HEK293T (cell line): ENCODE measurements at regions not wholly inside any gene's neighbourhood (a gene's known extent, or its start where the extent isn't known, plus 50 kb on each side); places are given as distances from the start of the nearest gene placed in this dataset.
"Not testable (repeated sequence)": the region's sequence is repeated elsewhere in the genome, so short reads cannot be mapped to it uniquely, and the experiment has no call there.

Source experiments
- CTCF ChIA-PET: fragments of 350-600 bp; formaldehyde crosslinking; extraction: SDS; loops from one replicate; lab custom pipeline; 2021; ENCODE audit warnings: antibody characterized with exemption, inconsistent platforms; lab: Yijun Ruan, JAX
- POLR2A ChIA-PET: fragments of 350-600 bp; formaldehyde crosslinking; extraction: SDS; loops from one replicate; lab custom pipeline; 2020; ENCODE audit warnings: antibody characterized with exemption, inconsistent platforms; lab: Yijun Ruan, JAX
- DNase-seq: peaks from one replicate; pipeline ENCODE4 v3.0.0; 2012; ENCODE audit warnings: mixed read lengths; ENCODE audit errors: extremely low spot score
- ARNT ChIP-seq: fragments of 450-650 bp; IDR thresholded peaks from 2 replicates; pipeline ENCODE4 v1.6.1; 2017; ENCODE audit warnings: mild to moderate bottlenecking
- BHLHE40 ChIP-seq: fragments of 450-650 bp; IDR thresholded peaks from 2 replicates; pipeline ENCODE4 v1.6.1; 2016; ENCODE audit warnings: mild to moderate bottlenecking, moderate library complexity, borderline replicate concordance
- CTBP1 ChIP-seq: fragments of 450-650 bp; IDR thresholded peaks from 2 replicates; pipeline ENCODE4 v1.6.1; 2016; ENCODE audit warnings: borderline replicate concordance
- ELF4 ChIP-seq: fragments of 450-650 bp; IDR thresholded peaks from 2 replicates; pipeline ENCODE4 v1.6.1; 2017; ENCODE audit warnings: antibody characterized with exemption
- FOXA1 ChIP-seq: fragments of 450-650 bp; IDR thresholded peaks from 2 replicates; pipeline ENCODE4 v1.6.1; 2016; ENCODE audit warnings: mild to moderate bottlenecking
- FOXK2 ChIP-seq: fragments of 450-650 bp; IDR thresholded peaks from 2 replicates; pipeline ENCODE4 v1.6.1; 2016; ENCODE audit warnings: mild to moderate bottlenecking
- FOXM1 ChIP-seq: fragments of 450-650 bp; IDR thresholded peaks from 2 replicates; pipeline ENCODE4 v1.6.1; 2017; ENCODE audit warnings: mild to moderate bottlenecking, borderline replicate concordance
- HDGF ChIP-seq: fragments of 450-650 bp; IDR thresholded peaks from 2 replicates; pipeline ENCODE4 v1.6.1; 2017; ENCODE audit warnings: antibody characterized with exemption, borderline replicate concordance
- L3MBTL2 ChIP-seq: fragments of 450-650 bp; conservative IDR thresholded peaks from 2 replicates; pipeline ENCODE4 v1.6.1; 2016; ENCODE audit warnings: mild to moderate bottlenecking
- LEF1 ChIP-seq: fragments of 450-650 bp; IDR thresholded peaks from 2 replicates; pipeline ENCODE4 v1.6.1; 2017; ENCODE audit warnings: mild to moderate bottlenecking, borderline replicate concordance
- NFRKB ChIP-seq: fragments of 450-650 bp; IDR thresholded peaks from 2 replicates; pipeline ENCODE4 v1.6.1; 2016; ENCODE audit warnings: mild to moderate bottlenecking, moderate library complexity
- SP1 ChIP-seq: fragments of 450-650 bp; IDR thresholded peaks from 2 replicates; pipeline ENCODE4 v1.6.1; 2017
- SUZ12 ChIP-seq: fragments of 450-650 bp; IDR thresholded peaks from 2 replicates; pipeline ENCODE4 v1.6.1; 2016; ENCODE audit warnings: mild to moderate bottlenecking
- TARDBP ChIP-seq: fragments of 450-650 bp; IDR thresholded peaks from 2 replicates; pipeline ENCODE4 v1.6.1; 2016
- ZNF384 ChIP-seq: fragments of 450-650 bp; IDR thresholded peaks from 2 replicates; pipeline ENCODE4 v1.6.1; 2016
- TF ChIP-seq, protein P1 (sequence below): fragments of 450-650 bp; IDR thresholded peaks from 2 replicates; pipeline ENCODE4 v1.6.1; 2016

DNA sequence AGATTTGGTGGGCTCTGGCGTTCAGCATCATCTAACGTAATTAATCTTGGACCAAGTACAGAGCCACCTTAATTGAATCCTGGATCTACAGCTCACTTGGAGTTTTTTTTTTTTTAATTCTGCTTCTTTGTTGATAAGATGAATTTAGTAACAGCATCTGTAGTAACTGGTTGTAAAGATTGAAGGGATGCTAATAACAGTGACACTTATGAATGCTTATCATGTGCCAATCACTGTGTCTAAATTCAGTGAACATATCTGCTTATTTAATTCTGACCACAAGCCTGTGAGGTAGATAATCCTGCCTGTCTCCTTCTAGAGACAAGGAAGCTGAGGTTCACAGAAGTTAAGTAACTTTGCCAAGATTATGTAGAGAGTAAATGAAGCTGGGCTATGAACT is 408.0 kb downstream of the RWDD3 start:
- ChIA-PET POLR2A (no interaction called here), CTCF (no interaction called here)
- TF ChIP-seq, protein P1, sequence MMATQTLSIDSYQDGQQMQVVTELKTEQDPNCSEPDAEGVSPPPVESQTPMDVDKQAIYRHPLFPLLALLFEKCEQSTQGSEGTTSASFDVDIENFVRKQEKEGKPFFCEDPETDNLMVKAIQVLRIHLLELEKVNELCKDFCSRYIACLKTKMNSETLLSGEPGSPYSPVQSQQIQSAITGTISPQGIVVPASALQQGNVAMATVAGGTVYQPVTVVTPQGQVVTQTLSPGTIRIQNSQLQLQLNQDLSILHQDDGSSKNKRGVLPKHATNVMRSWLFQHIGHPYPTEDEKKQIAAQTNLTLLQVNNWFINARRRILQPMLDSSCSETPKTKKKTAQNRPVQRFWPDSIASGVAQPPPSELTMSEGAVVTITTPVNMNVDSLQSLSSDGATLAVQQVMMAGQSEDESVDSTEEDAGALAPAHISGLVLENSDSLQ: no peak
- TF ChIP-seq FOXK2 (no peak), LEF1 (no peak), SUZ12 (no peak), ARNT (no peak), L3MBTL2 (no peak), TARDBP (no peak), SP1 (no peak)
- DNase-seq: no peak

DNA sequence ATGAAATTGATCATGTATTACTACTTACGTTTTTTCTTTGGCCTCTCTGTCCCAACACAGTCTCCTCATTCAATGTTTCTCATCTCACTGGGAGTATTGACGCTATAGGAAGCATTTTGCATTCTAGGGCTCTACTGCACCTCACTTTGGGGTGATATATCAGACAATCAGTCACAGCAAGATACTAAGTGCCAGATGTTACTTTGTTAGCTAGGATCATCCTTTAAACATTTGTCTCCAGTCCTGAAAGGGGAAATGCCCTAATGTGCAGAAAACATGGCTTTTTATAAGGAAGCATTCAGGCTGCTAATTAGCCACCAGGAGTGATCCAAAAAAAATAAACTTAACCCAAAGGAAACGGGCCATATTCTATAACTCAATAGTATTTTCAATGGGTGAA is 409.1 kb downstream of the RWDD3 start:
- CTCF ChIA-PET: no interaction called here
- no peak for DNase-seq
- POLR2A ChIA-PET: no interaction called here
- TF ChIP-seq ELF4: no peak
- TF ChIP-seq, protein P1: no peak
- no peak for TF ChIP-seq HDGF
- TF ChIP-seq BHLHE40: no peak
- TF ChIP-seq FOXA1: no peak
- TF ChIP-seq ARNT: no peak
- no peak for TF ChIP-seq TARDBP
- no peak for TF ChIP-seq FOXM1
- no peak for TF ChIP-seq CTBP1
- TF ChIP-seq ZNF384: no peak

DNA sequence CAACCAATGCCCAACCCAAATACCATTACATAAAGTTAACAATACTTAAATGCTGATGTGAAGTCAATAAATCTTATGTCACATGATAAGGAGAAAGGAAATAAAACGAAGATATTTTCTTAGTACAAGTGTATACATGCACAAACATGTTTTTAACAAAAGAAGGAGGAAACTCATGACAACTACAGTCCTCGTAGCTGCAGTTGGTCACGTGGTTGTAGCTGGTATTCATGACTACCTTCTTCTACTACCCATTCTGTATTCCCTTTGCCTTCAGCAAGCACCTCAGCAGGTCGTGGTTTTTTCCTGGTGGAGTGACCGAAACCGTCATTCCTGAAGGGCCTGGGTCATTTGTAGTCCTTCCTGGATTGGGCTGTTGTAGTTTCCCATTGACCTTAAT is 411.1 kb downstream of the RWDD3 start:
- CTCF ChIA-PET, POLR2A ChIA-PET, DNase-seq: not testable (repeated sequence)

DNA sequence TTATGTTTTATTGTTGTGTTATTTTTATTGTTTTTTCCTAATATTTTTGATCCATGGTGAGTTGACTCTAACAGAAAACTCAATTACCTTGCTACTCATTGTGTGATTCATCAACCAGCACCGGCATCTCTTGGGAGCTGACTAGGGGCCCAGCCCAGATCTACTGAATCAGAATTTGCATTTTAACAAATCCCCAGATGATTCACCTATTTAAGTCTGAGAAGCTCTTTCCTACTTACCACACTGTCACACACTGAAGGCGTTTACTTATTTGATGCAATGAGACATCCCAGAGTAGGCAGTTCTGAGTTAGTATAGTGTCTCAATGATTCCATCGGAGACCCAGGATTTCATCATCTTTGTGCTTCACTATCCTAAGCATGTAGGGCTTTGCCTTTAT is 416.6 kb downstream of the RWDD3 start:
- ChIA-PET POLR2A (no interaction called here), CTCF (no interaction called here)
- DNase-seq: no peak

DNA sequence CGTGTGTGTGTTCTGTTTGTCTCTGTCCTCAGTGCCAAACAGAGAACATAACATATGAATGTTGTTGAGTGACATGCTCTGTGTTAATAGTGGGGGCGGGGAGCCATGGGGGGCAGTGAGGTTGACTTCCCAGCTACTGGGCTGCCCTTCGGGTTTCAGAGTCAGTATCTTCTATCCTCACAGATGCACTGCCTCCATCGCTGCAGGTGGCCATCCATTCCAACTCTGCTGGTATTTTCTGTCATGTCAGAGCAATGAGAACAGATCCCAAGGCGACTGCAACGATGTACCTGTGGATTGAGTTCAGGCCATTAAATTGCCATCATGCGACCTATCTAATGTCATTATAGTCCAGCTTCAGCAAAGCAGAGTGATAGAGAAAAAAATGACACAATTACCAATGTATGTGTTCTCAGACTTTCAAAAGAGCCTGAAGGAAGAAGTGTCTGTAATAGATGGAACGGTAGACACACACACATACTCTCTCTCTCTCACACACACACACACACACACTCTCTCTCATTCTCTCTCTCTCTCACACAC is 418.5 kb downstream of the RWDD3 start:
- ChIA-PET CTCF (no interaction called here), POLR2A (no interaction called here)
- TF ChIP-seq ARNT: no peak
- no peak for TF ChIP-seq NFRKB
- TF ChIP-seq CTBP1: no peak
- no peak for DNase-seq

More for the DNA sequence above, 416.6 kb downstream of the RWDD3 start:
- TF ChIP-seq ELF4: no peak
- TF ChIP-seq FOXM1: no peak
- no peak for TF ChIP-seq ZNF384
- no peak for TF ChIP-seq HDGF
- no peak for TF ChIP-seq FOXA1
- TF ChIP-seq LEF1: no peak

DNA sequence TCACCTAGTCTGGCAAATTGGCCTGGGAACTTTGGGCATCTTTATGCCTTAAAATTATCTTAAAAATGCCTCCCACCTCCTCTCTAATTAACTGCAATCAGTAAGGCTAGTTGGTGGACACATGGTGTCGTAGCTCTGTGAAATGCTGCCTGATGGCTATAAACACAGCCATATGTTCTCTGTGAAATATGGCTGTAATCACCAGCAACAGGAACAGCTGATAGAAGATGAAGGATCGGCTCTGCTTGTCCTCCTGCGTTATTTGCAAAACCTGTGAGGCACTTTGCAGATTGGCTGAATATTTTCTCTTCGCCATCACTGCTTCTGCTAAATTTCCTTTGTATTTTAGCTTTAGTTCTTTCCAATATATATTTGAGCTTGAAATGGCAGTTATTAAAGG is 419.6 kb downstream of the RWDD3 start:
- ChIA-PET CTCF (no interaction called here), POLR2A (no interaction called here)
- no peak for DNase-seq
- TF ChIP-seq NFRKB (no peak), FOXK2 (no peak), L3MBTL2 (no peak), SP1 (no peak), HDGF (no peak), CTBP1 (no peak), FOXA1 (no peak), ELF4 (no peak), BHLHE40 (no peak), ZNF384 (no peak), FOXM1 (no peak), LEF1 (no peak), TARDBP (no peak), SUZ12 (no peak), ARNT (no peak)
- TF ChIP-seq, protein P1: no peak

DNA sequence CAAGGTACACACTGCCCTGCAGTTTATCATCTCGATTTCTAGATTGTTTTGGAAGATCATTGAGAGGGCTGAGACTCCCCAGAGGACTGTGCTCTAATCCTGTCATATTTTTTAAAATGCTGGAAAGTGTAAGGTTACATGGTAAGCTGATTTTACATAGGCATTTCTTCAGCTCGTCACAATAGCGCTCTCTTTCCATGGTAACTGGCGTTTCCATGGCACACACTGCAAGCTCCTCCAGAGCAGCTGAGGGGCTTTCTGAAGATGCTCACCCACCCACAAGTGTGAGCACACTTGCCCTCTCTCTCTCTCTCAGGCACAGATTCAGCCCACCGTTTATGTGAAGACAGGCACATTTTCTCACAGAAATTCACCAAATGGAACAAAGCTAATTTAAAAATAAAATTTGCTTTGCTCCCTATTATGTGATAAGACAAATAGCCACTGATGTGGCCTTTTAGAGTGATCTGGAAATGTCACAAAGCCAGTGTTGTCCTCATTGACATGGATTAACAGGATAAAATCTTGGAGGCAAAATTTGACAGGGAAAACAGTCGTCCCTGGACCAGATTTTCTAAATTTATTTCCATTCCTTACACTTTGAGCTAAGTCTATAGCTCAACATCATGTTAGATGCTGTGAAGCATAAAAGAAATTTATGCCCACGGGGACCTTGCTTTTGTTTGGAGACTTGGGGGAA is 421.5 kb downstream of the RWDD3 start:
- no peak for TF ChIP-seq BHLHE40
- no peak for TF ChIP-seq FOXA1
- TF ChIP-seq FOXK2: no peak
- no peak for TF ChIP-seq CTBP1
- no peak for TF ChIP-seq SUZ12
- TF ChIP-seq TARDBP: no peak
- TF ChIP-seq HDGF: no peak
- TF ChIP-seq ELF4: no peak
- TF ChIP-seq L3MBTL2: no peak
- TF ChIP-seq NFRKB: no peak
- no peak for TF ChIP-seq ARNT
- no peak for TF ChIP-seq ZNF384
- no peak for TF ChIP-seq SP1
- no peak for TF ChIP-seq LEF1
- TF ChIP-seq, protein P1: no peak
- TF ChIP-seq FOXM1: no peak
- ChIA-PET CTCF (no interaction called here), POLR2A (no interaction called here)
- no peak for DNase-seq
